Activated CD4-positive, alpha-beta T cell treated with anti-CD3 and anti-CD28 coated beads, Interleukin-2, amount 10 ng/mL, durations not matched to agents 24 days and 14 days (primary cell): ENCODE measurements at regions not wholly inside any gene's neighbourhood (a gene's known extent, or its start where the extent isn't known, plus 50 kb on each side); places are given as distances from the start of the nearest gene placed in this dataset.
"Not testable (repeated sequence)": the region's sequence is repeated elsewhere in the genome, so short reads cannot be mapped to it uniquely, and the experiment has no call there.

Experiments used
- DNase-seq: peaks from one replicate; pipeline ENCODE4 v3.0.0; 2022
- H3K27ac Mint-ChIP-seq: one replicate; pipeline ENCODE4 v1.8.0; 2022; ENCODE audit warnings: mild to moderate bottlenecking, mixed read lengths
- H3K27me3 Mint-ChIP-seq: one replicate; pipeline ENCODE4 v1.8.0; 2022; ENCODE audit warnings: mixed read lengths
- H3K36me3 Mint-ChIP-seq: one replicate; pipeline ENCODE4 v1.8.0; 2022; ENCODE audit warnings: low read depth, mild to moderate bottlenecking, mixed read lengths
- H3K4me1 Mint-ChIP-seq: one replicate; pipeline ENCODE4 v1.8.0; 2021; ENCODE audit warnings: mixed read lengths
- H3K4me3 Mint-ChIP-seq: one replicate; pipeline ENCODE4 v1.8.0; 2022; ENCODE audit warnings: mild to moderate bottlenecking, moderate library complexity, mixed read lengths
- H3K9me3 Mint-ChIP-seq: one replicate; pipeline ENCODE4 v1.8.0; 2021; ENCODE audit warnings: mixed read lengths
- intact Hi-C: fragments of 100-400 bp; cut with micrococcal nuclease; formaldehyde crosslinking; loops from one replicate; pipeline ENCODE4 v1.15.1; 2023

DNA sequence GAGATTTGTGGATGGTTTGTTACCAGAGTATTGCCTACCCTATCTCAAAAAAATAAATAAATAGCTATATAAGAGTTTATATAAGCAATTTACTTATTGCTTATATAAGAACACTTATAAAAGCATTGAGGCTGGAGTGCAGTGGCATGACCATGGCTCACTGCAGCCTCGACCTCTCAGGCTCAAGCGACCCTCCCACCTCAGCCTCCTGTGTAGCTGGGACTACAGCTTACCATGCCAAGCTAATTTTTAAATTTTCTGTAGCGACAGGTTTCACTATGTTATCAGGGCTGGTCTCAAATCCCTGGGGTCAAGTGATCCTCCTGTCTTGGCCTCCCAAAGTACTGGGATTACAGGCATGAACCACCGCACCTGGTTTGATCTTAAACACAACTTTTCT lies 170.6 kb downstream of the POTEB3 start:
- DNase-seq, intact Hi-C loops, H3K36me3 Mint-ChIP-seq, H3K4me1 Mint-ChIP-seq, H3K9me3 Mint-ChIP-seq, H3K4me3 Mint-ChIP-seq, H3K27ac Mint-ChIP-seq: not testable (repeated sequence)
- peaks cover 25% of the 10 kb centered on the region for H3K27me3 Mint-ChIP-seq

DNA sequence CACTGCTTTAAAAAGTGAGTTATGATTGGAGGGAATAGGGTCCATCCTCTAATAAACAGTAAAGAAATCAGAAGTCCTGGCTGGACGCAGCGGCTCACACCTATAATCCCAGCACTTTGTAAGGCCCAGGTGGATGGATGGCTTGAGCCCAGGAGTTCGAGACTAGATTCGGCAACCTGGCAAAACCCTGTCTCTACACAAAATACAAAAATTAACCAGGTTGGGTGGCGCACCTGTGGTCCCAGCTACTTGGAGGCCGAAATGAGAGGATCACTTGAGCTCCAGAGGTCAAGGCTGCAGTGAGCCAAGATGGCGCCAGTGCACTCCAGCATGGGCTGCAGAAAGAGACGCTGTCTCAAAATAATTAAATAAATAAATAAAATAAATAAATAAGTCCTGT lies 171.2 kb downstream of the POTEB3 start:
- H3K27ac Mint-ChIP-seq: no peak overlapping the region
- H3K4me1 Mint-ChIP-seq: peaks cover 3% of the 10 kb centered on the region
- H3K27me3 Mint-ChIP-seq: peaks cover 25% of the 10 kb centered on the region
- no peak for DNase-seq
- no peak overlapping the region for H3K4me3 Mint-ChIP-seq
- intact Hi-C loops: no loop called here
- H3K9me3 Mint-ChIP-seq: no peaks in the 10 kb centered on the region
- H3K36me3 Mint-ChIP-seq: no peaks in the 10 kb centered on the region

DNA sequence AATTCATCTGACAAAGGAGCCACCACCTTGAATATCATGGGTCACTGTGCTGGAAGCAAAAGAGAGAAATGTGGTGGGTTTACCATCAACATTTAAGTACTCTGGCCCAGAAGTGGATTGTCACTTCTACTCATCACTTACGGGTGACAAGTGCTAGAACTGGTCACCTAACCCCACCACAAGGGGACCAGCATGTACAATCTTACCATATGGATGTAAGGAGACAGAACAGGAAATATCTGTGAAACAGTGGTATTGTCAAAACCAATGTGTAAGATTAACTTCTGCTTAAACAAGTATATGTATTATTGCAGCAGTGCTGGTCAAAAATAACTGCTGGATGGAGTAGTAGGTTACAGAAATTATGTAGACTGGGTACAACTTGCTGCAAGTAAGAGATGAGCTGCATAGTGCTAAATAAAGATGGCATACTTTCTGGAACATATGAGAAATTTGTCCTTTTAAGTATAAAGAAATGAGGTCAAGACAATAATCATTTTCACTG lies 171.8 kb downstream of the POTEB3 start:
- Mint-ChIP-seq H3K9me3 (no peaks in the 10 kb centered on the region), H3K4me1 (peaks cover 3% of the 10 kb centered on the region), H3K4me3 (no peak overlapping the region), H3K27me3 (peaks cover 25% of the 10 kb centered on the region), H3K36me3 (no peaks in the 10 kb centered on the region), H3K27ac (no peak overlapping the region)
- intact Hi-C loops: no loop called here
- DNase-seq: no peak

DNA sequence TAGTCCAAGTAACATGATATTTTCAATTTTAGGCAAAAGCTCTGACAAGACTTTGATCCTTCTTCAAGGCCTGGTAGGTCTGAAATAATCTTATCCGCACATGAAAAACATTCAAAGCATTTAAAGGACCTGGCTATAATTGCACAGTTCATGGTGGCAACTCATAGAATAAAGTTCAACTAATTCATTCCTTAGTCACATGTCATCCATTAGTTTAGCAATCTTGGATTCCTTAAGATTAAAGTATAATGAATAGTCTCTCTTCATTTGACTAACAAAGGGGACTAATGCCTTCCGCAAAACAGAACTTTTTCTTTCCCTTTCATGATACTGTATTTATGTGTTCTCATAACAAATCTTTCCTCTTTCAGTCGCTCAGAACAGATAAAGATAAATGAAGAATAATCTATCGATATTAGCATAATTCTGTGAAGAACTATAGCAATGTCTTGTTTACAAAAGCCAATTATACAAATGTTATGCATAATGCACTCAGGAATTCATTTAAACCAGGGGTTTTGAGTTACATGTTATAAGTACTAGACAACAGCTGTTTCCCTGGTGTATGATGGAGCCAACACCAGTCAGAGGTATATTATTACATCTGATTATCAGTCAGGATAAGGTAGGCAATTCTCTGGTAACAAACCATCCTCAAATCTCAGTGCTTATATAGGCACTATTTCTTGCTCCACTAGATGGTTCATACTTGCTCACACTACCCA lies 172.5 kb downstream of the POTEB3 start:
- intact Hi-C loops: no loop called here
- Mint-ChIP-seq H3K4me3 (no peak overlapping the region), H3K27me3 (peaks cover 25% of the 10 kb centered on the region), H3K36me3 (no peaks in the 10 kb centered on the region), H3K9me3 (no peaks in the 10 kb centered on the region), H3K27ac (no peak overlapping the region), H3K4me1 (peaks cover 3% of the 10 kb centered on the region)
- DNase-seq: no peak

DNA sequence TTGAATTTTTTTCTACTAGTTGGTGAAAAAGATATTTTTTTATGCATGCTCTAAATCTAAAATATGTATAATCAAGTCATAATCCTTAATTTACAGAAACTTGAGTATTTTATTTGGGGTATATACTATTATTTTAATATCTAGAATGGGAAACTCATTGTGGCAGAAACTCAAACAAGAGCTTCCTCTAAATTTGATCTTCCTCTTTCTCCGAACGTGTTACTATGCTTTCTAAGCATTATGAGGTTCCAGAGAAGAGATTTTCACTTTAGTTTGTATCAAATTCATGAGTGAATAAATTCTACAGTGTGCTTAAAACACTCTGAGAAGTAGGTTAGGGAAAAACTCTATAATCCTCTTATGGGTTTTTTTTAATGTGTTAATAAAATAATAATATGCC lies 173.1 kb downstream of the POTEB3 start:
- Mint-ChIP-seq H3K4me1 (peaks cover 2% of the 10 kb centered on the region), H3K27me3 (peaks cover 23% of the 10 kb centered on the region), H3K36me3 (no peaks in the 10 kb centered on the region), H3K9me3 (no peaks in the 10 kb centered on the region), H3K27ac (no peak overlapping the region), H3K4me3 (no peak overlapping the region)
- DNase-seq: no peak
- intact Hi-C loops: no loop called here

DNA sequence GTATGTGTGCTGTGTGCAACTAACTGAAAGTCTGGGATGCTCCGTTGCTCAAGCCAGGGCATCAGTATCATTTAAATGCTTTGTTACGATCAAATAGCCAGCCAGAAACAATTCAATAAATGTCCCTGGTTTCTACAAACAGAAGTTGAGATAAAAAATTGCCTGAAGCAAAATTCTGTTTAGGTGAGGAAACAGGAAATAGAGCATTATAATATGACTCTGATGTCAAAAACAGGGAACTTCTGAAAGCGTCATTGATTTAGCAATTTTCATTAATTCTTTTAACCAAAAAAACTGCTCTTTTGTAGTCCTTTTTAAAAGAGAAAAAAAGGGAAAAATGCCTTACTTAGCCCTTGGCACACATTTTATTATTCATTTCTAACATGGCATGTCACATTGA lies 174.7 kb downstream of the POTEB3 start:
- H3K9me3 Mint-ChIP-seq, H3K4me1 Mint-ChIP-seq, H3K4me3 Mint-ChIP-seq, DNase-seq, H3K27ac Mint-ChIP-seq, intact Hi-C loops, H3K36me3 Mint-ChIP-seq: not testable (repeated sequence)
- peaks cover 14% of the 10 kb centered on the region for H3K27me3 Mint-ChIP-seq

DNA sequence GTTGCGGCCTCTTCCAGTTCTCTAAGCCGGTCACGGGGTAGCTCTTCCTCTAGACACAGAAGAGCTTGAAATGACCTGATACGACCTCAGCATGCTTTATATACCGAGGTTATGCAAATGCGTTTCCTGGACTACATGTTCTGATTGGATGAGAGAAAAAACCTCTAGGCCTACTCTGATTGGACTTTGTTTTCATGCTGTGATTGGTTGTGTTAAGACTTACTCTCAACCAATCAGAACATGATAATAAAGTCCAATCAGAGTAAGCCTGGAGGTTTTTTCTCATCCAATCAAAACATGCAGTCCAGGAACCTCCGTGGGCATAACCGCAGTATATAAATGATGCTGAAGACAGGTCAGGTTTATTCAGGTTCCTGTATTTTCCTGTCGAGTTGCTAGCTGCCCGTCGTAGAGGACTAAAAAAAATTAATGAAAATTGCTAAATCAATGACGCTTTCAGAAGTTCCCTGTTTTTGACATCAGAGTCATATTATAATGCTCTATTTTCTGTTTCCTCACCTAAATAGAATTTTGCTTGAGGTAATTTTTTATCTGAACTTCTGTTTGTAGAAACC lies 177.4 kb downstream of the POTEB3 start:
- no peak overlapping the region for H3K27ac Mint-ChIP-seq
- no peaks in the 10 kb centered on the region for H3K36me3 Mint-ChIP-seq
- intact Hi-C loops: no loop called here

DNA sequence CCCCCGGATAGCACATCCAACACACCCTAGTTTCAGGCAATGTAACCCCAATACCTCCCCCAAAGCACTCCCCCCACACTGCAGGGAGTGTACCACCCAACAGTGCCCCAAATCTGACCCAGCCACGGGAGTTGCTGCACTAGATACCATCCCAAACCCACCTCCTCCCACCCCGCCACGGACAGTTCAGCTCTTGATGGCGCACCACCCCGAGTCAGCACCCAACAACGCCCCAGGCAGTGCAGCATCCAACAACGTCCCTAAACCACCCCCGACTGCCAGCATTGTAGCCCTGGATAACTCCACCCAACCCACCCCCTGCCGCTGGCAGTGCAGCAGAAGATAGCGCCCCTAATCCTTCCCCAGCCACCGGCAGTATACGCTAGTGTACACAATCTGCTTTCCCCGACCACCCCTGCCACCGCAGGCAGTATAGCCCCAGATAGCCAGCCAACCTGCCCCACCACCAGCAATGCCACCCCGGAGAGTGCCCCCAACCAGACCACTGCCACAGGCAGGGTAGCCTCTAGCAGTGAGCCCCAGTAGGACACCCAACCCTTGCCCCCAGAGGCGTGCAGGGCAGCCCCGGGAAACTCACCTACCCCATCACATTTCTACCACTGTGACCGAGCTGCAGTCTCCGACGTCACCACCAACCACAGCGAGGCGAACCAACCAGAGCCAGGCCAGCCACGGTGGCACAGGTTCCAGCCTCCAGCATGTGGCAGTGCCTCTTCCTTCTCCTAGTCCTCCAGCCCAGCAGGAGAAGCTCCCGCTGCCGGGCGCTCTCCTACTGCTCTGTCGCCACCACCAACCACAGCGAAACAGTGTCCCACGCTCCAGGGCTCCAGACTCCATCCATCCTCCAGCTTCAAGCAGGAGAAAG lies 178.1 kb downstream of the POTEB3 start:
- Mint-ChIP-seq H3K4me1 (no peaks in the 10 kb centered on the region), H3K4me3 (no peak overlapping the region), H3K27me3 (peaks cover 10% of the 10 kb centered on the region), H3K9me3 (no peaks in the 10 kb centered on the region), H3K27ac (no peak overlapping the region), H3K36me3 (no peaks in the 10 kb centered on the region)
- no peak for DNase-seq
- intact Hi-C loops: no loop called here

More for the DNA sequence above, 177.4 kb downstream of the POTEB3 start:
- no peak for DNase-seq
- Mint-ChIP-seq H3K9me3 (no peaks in the 10 kb centered on the region), H3K27me3 (peaks cover 14% of the 10 kb centered on the region), H3K4me1 (no peaks in the 10 kb centered on the region), H3K4me3 (no peak overlapping the region)

DNA sequence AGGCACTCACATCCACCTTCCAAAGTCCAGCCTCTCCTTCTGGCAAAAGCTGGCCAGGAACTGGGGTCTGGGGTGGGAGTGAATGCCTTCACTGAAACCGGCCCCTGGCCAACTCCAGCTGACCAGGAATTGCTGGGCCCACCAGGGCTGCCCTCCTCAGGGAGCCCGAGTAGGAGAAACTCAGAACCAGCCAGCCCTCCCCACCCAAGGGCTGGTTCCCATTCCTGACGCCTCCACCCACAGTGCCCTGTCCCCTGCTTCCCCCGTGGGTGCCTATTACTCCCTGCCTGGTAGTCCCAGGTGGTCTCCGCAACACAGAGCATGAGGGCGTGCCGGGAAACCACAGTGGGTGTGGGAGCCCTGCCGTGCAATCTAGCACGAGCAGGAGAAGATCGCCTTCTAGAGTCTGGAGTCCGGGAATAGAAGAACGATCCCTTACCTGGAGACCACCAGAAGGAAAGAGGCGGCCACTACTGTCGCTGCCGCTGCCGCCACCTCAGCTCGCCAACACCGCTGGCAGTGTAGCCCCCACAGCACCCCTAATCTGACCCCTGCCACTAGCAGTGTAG lies 178.8 kb downstream of the POTEB3 start:
- Mint-ChIP-seq H3K27ac (no peak overlapping the region), H3K4me1 (no peaks in the 10 kb centered on the region), H3K4me3 (no peak overlapping the region), H3K36me3 (no peaks in the 10 kb centered on the region), H3K27me3 (peaks cover 7% of the 10 kb centered on the region), H3K9me3 (no peaks in the 10 kb centered on the region)
- intact Hi-C loops: no loop called here
- DNase-seq: no peak

DNA sequence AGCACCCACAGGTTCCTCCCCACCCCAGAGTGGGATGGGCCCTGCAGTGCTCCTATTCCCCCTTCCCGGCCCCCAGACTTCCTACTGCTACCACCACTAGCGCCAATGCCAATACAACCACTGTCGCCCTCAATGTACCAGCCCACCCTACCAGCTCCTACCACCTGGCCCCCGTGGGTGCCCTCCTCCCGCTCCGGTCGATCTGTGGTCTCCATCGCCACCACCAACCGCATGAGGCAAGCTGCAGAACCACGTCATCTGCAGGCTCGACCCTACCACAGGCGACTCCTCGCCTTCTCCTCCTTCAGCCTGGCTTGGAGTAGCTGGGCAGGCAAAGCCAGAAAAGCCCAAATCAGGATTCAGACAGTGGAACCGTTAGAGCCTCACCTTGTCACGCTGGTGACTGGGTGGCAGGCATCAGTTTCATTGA lies 179.3 kb downstream of the POTEB3 start:
- Mint-ChIP-seq H3K27ac (no peak overlapping the region), H3K9me3 (no peaks in the 10 kb centered on the region), H3K27me3 (peaks cover 7% of the 10 kb centered on the region), H3K4me1 (no peaks in the 10 kb centered on the region), H3K36me3 (no peaks in the 10 kb centered on the region), H3K4me3 (no peak overlapping the region)
- DNase-seq: no peak
- intact Hi-C loops: no loop called here

DNA sequence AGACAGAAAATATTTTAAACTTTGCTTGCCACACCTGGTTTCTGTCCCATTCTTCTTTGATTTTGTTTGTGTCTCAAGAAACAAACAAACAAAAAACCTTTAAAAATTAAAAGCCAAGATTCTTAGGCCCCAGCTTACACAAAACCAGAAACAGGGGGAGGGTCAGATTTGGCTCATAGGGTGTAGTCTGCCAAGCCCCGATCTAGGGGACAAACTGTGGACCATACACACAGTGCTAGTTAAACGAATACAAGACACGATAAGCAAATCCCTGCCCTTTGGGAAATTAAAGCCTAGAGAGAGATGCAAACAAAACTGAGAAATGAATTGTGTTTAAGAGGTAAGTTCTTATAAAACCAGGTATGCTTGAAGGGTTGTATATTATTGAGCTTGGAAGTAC lies 181.7 kb downstream of the POTEB3 start:
- H3K36me3 Mint-ChIP-seq, intact Hi-C loops, H3K9me3 Mint-ChIP-seq, H3K27ac Mint-ChIP-seq, DNase-seq, H3K4me3 Mint-ChIP-seq, H3K4me1 Mint-ChIP-seq: not testable (repeated sequence)
- peaks cover 12% of the 10 kb centered on the region for H3K27me3 Mint-ChIP-seq

DNA sequence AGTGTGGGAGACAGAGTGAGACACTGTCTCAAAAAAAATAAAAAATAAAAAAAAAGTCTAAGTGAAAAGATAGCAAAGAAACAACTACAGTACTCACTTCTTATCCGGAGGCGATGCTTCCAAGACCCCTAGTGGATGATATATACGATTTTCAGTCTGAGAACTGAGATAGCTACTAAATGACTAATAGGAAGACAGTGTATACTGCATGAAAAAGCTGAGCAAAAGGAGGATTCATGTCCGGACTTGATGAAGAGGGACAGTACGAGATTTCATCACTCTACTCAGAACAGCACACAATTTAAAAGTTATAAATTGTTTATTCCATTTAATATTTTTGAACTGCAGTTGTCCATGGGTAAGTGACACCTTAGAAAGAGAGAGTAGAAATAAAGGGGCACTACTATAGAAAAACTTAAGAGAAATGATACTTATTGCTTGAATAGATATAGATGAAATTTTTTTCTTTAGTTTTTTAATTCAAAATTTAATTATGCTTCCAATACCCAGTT lies 190.7 kb downstream of the POTEB3 start:
- H3K4me1 Mint-ChIP-seq, DNase-seq, H3K36me3 Mint-ChIP-seq, H3K4me3 Mint-ChIP-seq, H3K27ac Mint-ChIP-seq, intact Hi-C loops, H3K9me3 Mint-ChIP-seq, H3K27me3 Mint-ChIP-seq: not testable (repeated sequence)
